ENCODE measurements at regions not wholly inside any gene's neighbourhood (a gene's known extent, or its start where the extent isn't known, plus 50 kb on each side); places are given as distances from the start of the nearest gene placed in this dataset.
"Not testable (repeated sequence)": the region's sequence is repeated elsewhere in the genome, so short reads cannot be mapped to it uniquely, and the experiment has no call there.

- no peaks in the 10 kb centered on the region for H3K4me1 ChIP-seq (ENCODE audit: insufficient read depth, low read length)
- no peak overlapping the region for H3K4me3 ChIP-seq (ENCODE audit: low read length)
- H3K9ac ChIP-seq (ENCODE audit: low read depth, low read length): no peak overlapping the region
- H3K27ac ChIP-seq (ENCODE audit: low read depth, low read length): no peak overlapping the region
- 93% methylated on average over 4 of the region's 5 CpGs for WGBS
- no peaks in the 10 kb centered on the region for H3K9me3 ChIP-seq (ENCODE audit: insufficient read depth, low read depth, low read length)
- H3K36me3 ChIP-seq (ENCODE audit: insufficient read depth, low read length): no peaks in the 10 kb centered on the region
- no peaks in the 10 kb centered on the region for H3K27me3 ChIP-seq (ENCODE audit: insufficient read depth, low read length)
Observed at GRCh38 chr11:25566298-25567200, 765.4 kb upstream of the ANO3 start.

GRCh38 chr11:25576320-25576719 lies 755.6 kb upstream of the ANO3 start:
- 88% methylated on average over 1 of the region's 1 CpG for WGBS
- H3K36me3 ChIP-seq (ENCODE audit: insufficient read depth, low read length): no peaks in the 10 kb centered on the region
- H3K4me1 ChIP-seq (ENCODE audit: insufficient read depth, low read length): peaks cover 44% of the 10 kb centered on the region
- no peaks in the 10 kb centered on the region for H3K27me3 ChIP-seq (ENCODE audit: insufficient read depth, low read length)
- H3K27ac ChIP-seq (ENCODE audit: low read depth, low read length): no peak overlapping the region
- H3K4me3 ChIP-seq (ENCODE audit: low read length): no peak overlapping the region
- H3K9ac ChIP-seq (ENCODE audit: low read depth, low read length): no peak overlapping the region
- H3K9me3 ChIP-seq (ENCODE audit: insufficient read depth, low read depth, low read length): no peaks in the 10 kb centered on the region

GRCh38 chr11:25579554-25579953 lies 752.4 kb upstream of the ANO3 start:
- H3K27ac ChIP-seq (ENCODE audit: low read depth, low read length): peak overlapping the region; percentile 82
- H3K36me3 ChIP-seq (ENCODE audit: insufficient read depth, low read length); H3K27me3 ChIP-seq (ENCODE audit: insufficient read depth, low read length); H3K9me3 ChIP-seq (ENCODE audit: insufficient read depth, low read depth, low read length): not testable (repeated sequence)
- H3K4me3 ChIP-seq (ENCODE audit: low read length): peak overlapping the region; percentile 8; the same call in 1 of the 2 replicates
- 9% methylated on average over 2 of the region's 2 CpGs for WGBS
- peaks cover 47% of the 10 kb centered on the region for H3K4me1 ChIP-seq (ENCODE audit: insufficient read depth, low read length)
- peak overlapping the region; percentile 42; the same call in 1 of the 2 replicates for H3K9ac ChIP-seq (ENCODE audit: low read depth, low read length)

- no peak overlapping the region for H3K9ac ChIP-seq (ENCODE audit: low read depth, low read length)
- H3K36me3 ChIP-seq (ENCODE audit: insufficient read depth, low read length): no peaks in the 10 kb centered on the region
- H3K4me3 ChIP-seq (ENCODE audit: low read length): no peak overlapping the region
- H3K27me3 ChIP-seq (ENCODE audit: insufficient read depth, low read length): no peaks in the 10 kb centered on the region
- WGBS: 86% methylated on average over 3 of the region's 3 CpGs
- H3K9me3 ChIP-seq (ENCODE audit: insufficient read depth, low read depth, low read length): no peaks in the 10 kb centered on the region
- peaks cover 31% of the 10 kb centered on the region for H3K4me1 ChIP-seq (ENCODE audit: insufficient read depth, low read length)
- H3K27ac ChIP-seq (ENCODE audit: low read depth, low read length): no peak overlapping the region
Observed at GRCh38 chr11:25583596-25583995, 748.3 kb upstream of the ANO3 start.

- no peaks in the 10 kb centered on the region for H3K27me3 ChIP-seq (ENCODE audit: insufficient read depth, low read length)
- no peak overlapping the region for H3K9ac ChIP-seq (ENCODE audit: low read depth, low read length)
- H3K27ac ChIP-seq (ENCODE audit: low read depth, low read length): no peak overlapping the region
- H3K9me3 ChIP-seq (ENCODE audit: insufficient read depth, low read depth, low read length): no peaks in the 10 kb centered on the region
- 0 out of 2 replicates have a peak, but pooled peaks cover 7% of the 10 kb centered on the region for H3K4me1 ChIP-seq (ENCODE audit: insufficient read depth, low read length)
- H3K36me3 ChIP-seq (ENCODE audit: insufficient read depth, low read length): no peaks in the 10 kb centered on the region
- no peak overlapping the region for H3K4me3 ChIP-seq (ENCODE audit: low read length)
Observed at GRCh38 chr11:25587496-25587895, 744.4 kb upstream of the ANO3 start.

- H3K27ac ChIP-seq (ENCODE audit: low read depth, low read length): no peak overlapping the region
- 95% methylated on average over 5 of the region's 5 CpGs for WGBS
- H3K9me3 ChIP-seq (ENCODE audit: insufficient read depth, low read depth, low read length): no peaks in the 10 kb centered on the region
- H3K4me3 ChIP-seq (ENCODE audit: low read length): no peak overlapping the region
- peaks cover 7% of the 10 kb centered on the region; the same call in 1 of the 2 replicates for H3K4me1 ChIP-seq (ENCODE audit: insufficient read depth, low read length)
- no peaks in the 10 kb centered on the region for H3K36me3 ChIP-seq (ENCODE audit: insufficient read depth, low read length)
- no peak overlapping the region for H3K9ac ChIP-seq (ENCODE audit: low read depth, low read length)
- H3K27me3 ChIP-seq (ENCODE audit: insufficient read depth, low read length): no peaks in the 10 kb centered on the region
Observed at GRCh38 chr11:25593221-25593620, 738.7 kb upstream of the ANO3 start.

- H3K4me3 ChIP-seq (ENCODE audit: low read length): no peak overlapping the region
- H3K27ac ChIP-seq (ENCODE audit: low read depth, low read length): no peak overlapping the region
- no peaks in the 10 kb centered on the region for H3K27me3 ChIP-seq (ENCODE audit: insufficient read depth, low read length)
- no peak overlapping the region for H3K9ac ChIP-seq (ENCODE audit: low read depth, low read length)
- peaks cover 3% of the 10 kb centered on the region; the same call in 1 of the 2 replicates for H3K4me1 ChIP-seq (ENCODE audit: insufficient read depth, low read length)
- 100% methylated on average over 2 of the region's 3 CpGs for WGBS
- no peaks in the 10 kb centered on the region for H3K9me3 ChIP-seq (ENCODE audit: insufficient read depth, low read depth, low read length)
- H3K36me3 ChIP-seq (ENCODE audit: insufficient read depth, low read length): no peaks in the 10 kb centered on the region
Observed at GRCh38 chr11:25596701-25597100, 735.2 kb upstream of the ANO3 start.

- Histone ChIP-seq H3K27ac (ENCODE audit: low read depth, low read length) (no peak overlapping the region), H3K36me3 (ENCODE audit: insufficient read depth, low read length) (no peaks in the 10 kb centered on the region), H3K4me3 (ENCODE audit: low read length) (no peak overlapping the region), H3K9me3 (ENCODE audit: insufficient read depth, low read depth, low read length) (no peaks in the 10 kb centered on the region), H3K9ac (ENCODE audit: low read depth, low read length) (no peak overlapping the region), H3K4me1 (ENCODE audit: insufficient read depth, low read length) (peaks cover 12% of the 10 kb centered on the region), H3K27me3 (ENCODE audit: insufficient read depth, low read length) (no peaks in the 10 kb centered on the region)
- 81% methylated on average over 2 of the region's 2 CpGs for WGBS
Observed at GRCh38 chr11:25597696-25598095, 734.2 kb upstream of the ANO3 start.

GRCh38 chr11:25602149-25602548 lies 729.8 kb upstream of the ANO3 start:
- Histone ChIP-seq H3K27ac (ENCODE audit: low read depth, low read length) (no peak overlapping the region), H3K4me1 (ENCODE audit: insufficient read depth, low read length) (peaks cover 12% of the 10 kb centered on the region), H3K9ac (ENCODE audit: low read depth, low read length) (no peak overlapping the region), H3K4me3 (ENCODE audit: low read length) (no peak overlapping the region), H3K36me3 (ENCODE audit: insufficient read depth, low read length) (no peaks in the 10 kb centered on the region), H3K9me3 (ENCODE audit: insufficient read depth, low read depth, low read length) (peaks cover 21% of the 10 kb centered on the region; the same call in 1 of the 2 replicates), H3K27me3 (ENCODE audit: insufficient read depth, low read length) (no peaks in the 10 kb centered on the region)
- 42% methylated on average over 2 of the region's 2 CpGs for WGBS

GRCh38 chr11:25602959-25603358 lies 729.0 kb upstream of the ANO3 start:
- no peak overlapping the region for H3K9ac ChIP-seq (ENCODE audit: low read depth, low read length)
- H3K27ac ChIP-seq (ENCODE audit: low read depth, low read length): no peak overlapping the region
- no peaks in the 10 kb centered on the region for H3K36me3 ChIP-seq (ENCODE audit: insufficient read depth, low read length)
- peaks cover 12% of the 10 kb centered on the region for H3K4me1 ChIP-seq (ENCODE audit: insufficient read depth, low read length)
- 94% methylated on average over 2 of the region's 2 CpGs for WGBS
- H3K9me3 ChIP-seq (ENCODE audit: insufficient read depth, low read depth, low read length): peaks cover 22% of the 10 kb centered on the region; the same call in 1 of the 2 replicates
- H3K27me3 ChIP-seq (ENCODE audit: insufficient read depth, low read length): no peaks in the 10 kb centered on the region
- no peak overlapping the region for H3K4me3 ChIP-seq (ENCODE audit: low read length)

- no peaks in the 10 kb centered on the region for H3K36me3 ChIP-seq (ENCODE audit: insufficient read depth, low read length)
- 78% methylated on average over 2 of the region's 3 CpGs for WGBS
- no peaks in the 10 kb centered on the region for H3K27me3 ChIP-seq (ENCODE audit: insufficient read depth, low read length)
- no peak overlapping the region for H3K4me3 ChIP-seq (ENCODE audit: low read length)
- H3K27ac ChIP-seq (ENCODE audit: low read depth, low read length): no peak overlapping the region
- H3K9me3 ChIP-seq (ENCODE audit: insufficient read depth, low read depth, low read length): peaks cover 13% of the 10 kb centered on the region; the same call in 1 of the 2 replicates
- no peak overlapping the region for H3K9ac ChIP-seq (ENCODE audit: low read depth, low read length)
- peaks cover 8% of the 10 kb centered on the region for H3K4me1 ChIP-seq (ENCODE audit: insufficient read depth, low read length)
Observed at GRCh38 chr11:25612806-25613205, 719.1 kb upstream of the ANO3 start.

Measured in HUES64 (cell line).